Activated effector memory CD4-positive, alpha-beta T cell treated with Interleukin-2 at 50 U/mL for 16 hours (primary cell): ENCODE measurements at regions not wholly inside any gene's neighbourhood (a gene's known extent, or its start where the extent isn't known, plus 50 kb on each side); places are given as distances from the start of the nearest gene placed in this dataset.
"Not testable (repeated sequence)": the region's sequence is repeated elsewhere in the genome, so short reads cannot be mapped to it uniquely, and the experiment has no call there.

Experiments
- DNase-seq: peaks from one replicate; pipeline ENCODE4 v3.0.0-alpha.2; 2020

DNA sequence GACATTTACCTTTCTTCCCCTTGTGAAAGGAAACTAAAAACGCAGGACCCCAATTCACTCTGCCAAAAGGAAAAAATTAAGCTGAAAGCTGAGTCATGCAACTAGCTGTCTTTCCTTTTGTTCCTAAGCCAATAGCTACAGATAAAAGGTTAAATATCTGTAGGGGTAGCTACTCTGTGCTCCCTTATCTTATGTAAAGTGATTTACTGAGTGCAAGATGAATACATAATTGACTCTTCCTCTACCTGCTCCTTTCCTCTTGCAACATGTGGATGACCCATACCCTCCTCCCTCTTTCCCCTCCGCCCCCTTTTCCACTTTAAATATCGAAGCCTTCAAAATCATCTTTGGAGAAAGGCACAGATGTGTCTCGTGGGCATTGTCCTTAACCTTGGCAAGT lies 68.0 kb upstream of the ZNF157 start:
- no peak for DNase-seq

DNA sequence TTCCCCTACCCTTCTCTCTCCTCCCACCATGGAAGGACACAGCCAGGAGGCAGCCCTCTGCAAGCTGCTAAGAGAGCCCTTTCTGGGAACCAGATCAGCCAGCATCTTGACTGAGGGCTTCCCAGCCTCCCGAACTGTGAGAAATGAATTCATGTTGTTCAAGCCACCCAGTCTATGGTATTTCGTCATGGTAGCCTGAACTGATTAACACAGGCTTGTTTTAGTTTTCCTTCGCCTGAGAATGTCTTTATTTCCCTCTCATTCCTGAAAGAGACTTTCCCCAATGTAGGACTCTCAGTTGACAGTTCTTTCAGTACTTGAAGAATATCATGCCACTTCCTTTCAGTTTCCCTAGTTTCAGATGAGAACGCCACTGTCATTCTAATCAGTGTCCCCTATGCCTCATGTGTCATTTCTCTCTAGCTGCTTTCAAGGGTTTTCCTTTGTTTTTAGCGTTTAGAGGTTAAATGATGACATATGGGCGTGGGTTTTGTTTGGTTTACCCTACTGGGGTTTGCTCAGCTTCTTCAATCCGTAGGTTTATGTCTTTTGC lies 63.8 kb upstream of the ZNF157 start:
- not testable (repeated sequence) for DNase-seq

DNA sequence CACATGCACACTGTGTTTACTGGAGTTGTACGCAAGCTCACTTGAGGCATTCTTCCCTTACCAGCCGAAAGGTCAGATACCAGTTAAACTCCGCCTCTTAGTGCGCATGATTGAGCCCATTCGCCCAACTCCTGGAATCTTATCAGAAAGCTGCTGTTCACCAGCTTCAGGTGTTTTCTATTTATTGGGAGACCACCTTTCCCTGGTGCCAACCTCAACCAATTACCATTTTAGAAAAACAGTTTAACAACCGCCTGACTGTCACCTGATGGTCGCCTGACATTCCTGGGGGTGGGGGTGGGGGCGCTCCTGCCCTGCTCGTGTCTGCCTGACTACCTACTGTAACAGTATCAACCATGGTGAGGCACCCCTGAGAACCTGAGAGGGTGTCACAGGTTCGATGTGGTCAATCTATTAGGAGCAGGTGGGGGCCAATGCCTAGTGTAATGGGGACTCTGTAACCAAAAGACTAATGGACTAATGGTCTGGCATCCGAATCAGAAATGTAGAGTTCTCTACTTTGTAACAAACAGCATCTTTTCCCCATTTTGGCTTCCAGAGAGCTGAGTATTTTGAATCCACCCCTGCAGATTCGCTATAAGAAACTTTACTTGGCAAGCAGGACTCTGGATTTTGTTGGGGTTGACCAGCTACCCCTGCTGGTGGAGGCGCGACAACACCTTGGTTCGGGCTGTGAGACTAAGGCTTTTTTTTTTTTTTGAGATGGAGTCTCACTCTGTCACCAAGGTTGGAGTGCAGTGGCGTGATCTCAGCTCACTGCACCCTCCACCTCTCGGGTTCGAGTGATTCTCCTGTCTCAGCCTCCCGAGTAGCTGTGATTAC lies 58.2 kb upstream of the ZNF157 start:
- DNase-seq: peak; percentile 14

DNA sequence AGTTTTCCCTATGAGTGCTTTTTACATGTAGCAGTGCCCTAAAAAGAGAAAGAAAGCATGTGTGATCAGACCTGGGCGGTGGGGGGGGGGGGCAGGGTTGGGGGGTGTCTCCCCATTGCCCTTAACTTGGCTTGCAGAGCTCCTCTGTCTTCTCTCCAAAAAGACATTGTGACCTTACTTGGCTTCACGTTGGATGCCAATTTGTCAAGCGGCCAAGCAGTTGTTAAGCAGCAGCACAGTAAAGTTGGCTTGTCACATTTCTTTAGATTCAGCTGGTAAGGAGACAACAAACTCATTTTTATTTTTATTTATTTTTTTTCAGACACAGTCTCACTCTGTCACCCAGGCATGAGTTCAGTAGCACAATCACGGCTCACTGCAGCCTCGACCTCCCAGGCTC lies 57.3 kb upstream of the ZNF157 start:
- DNase-seq: no peak

DNA sequence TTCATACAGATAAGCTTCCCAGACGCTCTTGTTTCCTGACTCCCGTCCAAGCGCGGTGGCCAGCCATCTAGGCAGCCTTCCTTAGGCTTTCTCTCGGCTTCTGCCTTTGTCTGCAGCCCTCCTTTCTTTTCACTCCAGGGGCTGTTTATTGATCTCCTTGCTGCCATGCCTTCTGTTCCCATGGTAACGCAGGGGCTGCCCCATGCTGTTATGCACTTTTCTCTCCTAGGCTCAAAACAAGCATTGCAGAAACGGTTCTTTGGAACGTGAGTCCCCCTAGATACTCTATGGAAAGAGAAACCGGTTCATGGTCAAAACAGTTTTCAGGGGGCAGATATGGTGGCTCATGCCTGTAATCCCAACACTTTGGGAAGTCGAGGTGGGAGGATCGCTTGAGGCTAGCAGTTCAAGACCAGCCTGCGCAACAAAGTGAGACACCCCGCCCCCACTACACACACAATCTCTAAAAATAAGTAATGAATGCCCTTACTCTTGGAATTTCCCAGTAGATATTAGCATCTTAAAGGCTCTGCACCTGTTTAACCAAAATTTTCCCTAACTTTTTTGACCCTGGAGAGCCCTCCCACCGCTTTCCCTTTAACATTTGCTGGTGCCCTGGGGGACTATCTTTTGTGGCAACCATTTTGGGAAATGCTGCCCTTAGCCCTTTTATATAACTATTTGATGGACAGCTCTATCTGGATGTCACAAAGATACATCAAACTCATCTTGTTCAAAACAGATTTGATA lies 53.9 kb upstream of the ZNF157 start:
- DNase-seq: no peak
